IMR-90 (cell line): ENCODE measurements at regions not wholly inside any gene's neighbourhood (a gene's known extent, or its start where the extent isn't known, plus 50 kb on each side); places are given as distances from the start of the nearest gene placed in this dataset.

ENCODE experiments used
- ATAC-seq: fragments of 200-7000 bp; cut with Tn5 transposase; 2 replicates; pipeline ENCODE4 v1.9.1; 2020; ENCODE audit warnings: low read depth, mild to moderate bottlenecking, moderate library complexity
- BruUV-seq: library from RNA; stranded (reverse); fragments of 400-500 nt; replicated peaks from 2 replicates; lab custom pipeline; 2021; lab: Mats Ljungman, UMichigan
- CTCF ChIA-PET: fragments of 300-600 bp; formaldehyde crosslinking; extraction: SDS; loops from one replicate; lab custom pipeline; 2021; ENCODE audit warnings: antibody characterized with exemption; lab: Yijun Ruan, JAX
- POLR2A ChIA-PET: fragments of 300-600 bp; sonication (Branson Sonifier 250); formaldehyde crosslinking; loops from one replicate; lab custom pipeline; 2022; ENCODE audit warnings: antibody characterized with exemption; ENCODE audit not compliant: unreplicated experiment; lab: Charles Lee
- DNase-seq: peaks from one replicate; pipeline ENCODE4 v3.0.0; 2013
- H2AFZ ChIP-seq: replicated peaks from 2 replicates; pipeline ENCODE3; 2013; ENCODE audit warnings: low read length, mild to moderate bottlenecking; ENCODE audit not compliant: poor library complexity
- H2AK5ac ChIP-seq: 2 replicates; pipeline ENCODE4 v1.6.1; 2013; ENCODE audit warnings: low read depth, low read length, inconsistent platforms
- H2AK9ac ChIP-seq: replicated peaks from 2 replicates; pipeline ENCODE3; 2013; ENCODE audit warnings: mild to moderate bottlenecking, low read depth, low read length, moderate library complexity; ENCODE audit not compliant: poor library complexity
- H2BK120ac ChIP-seq: 2 replicates; pipeline ENCODE4 v1.6.1; 2013; ENCODE audit warnings: low read depth, low read length, inconsistent platforms
- H2BK15ac ChIP-seq: 3 replicates; pipeline ENCODE4 v1.6.1; 2013; ENCODE audit warnings: low read depth, low read length, inconsistent platforms
- H2BK20ac ChIP-seq: 2 replicates; pipeline ENCODE4 v1.6.1; 2013; ENCODE audit warnings: low read depth, mild to moderate bottlenecking, inconsistent platforms, low read length, moderate library complexity
- H2BK5ac ChIP-seq: 2 replicates; pipeline ENCODE4 v1.6.1; 2013; ENCODE audit warnings: mild to moderate bottlenecking, low read depth, low read length, inconsistent platforms; ENCODE audit not compliant: poor library complexity, severe bottlenecking
- H3K14ac ChIP-seq: replicated peaks from 2 replicates; pipeline ENCODE4 v1.6.1; 2013; ENCODE audit warnings: low read depth, low read length, inconsistent platforms
- H3K18ac ChIP-seq: 2 replicates; pipeline ENCODE4 v1.6.1; 2013; ENCODE audit warnings: low read depth, low read length, control low read depth
- H3K23ac ChIP-seq: 2 replicates; pipeline ENCODE4 v1.6.1; 2013; ENCODE audit warnings: low read depth, low read length, inconsistent platforms
- H3K27ac ChIP-seq: 2 replicates; pipeline ENCODE4 v1.5.1; 2013; ENCODE audit warnings: mild to moderate bottlenecking, control low read depth, low read length; ENCODE audit not compliant: insufficient read depth
- H3K27me3 ChIP-seq: 2 replicates; pipeline ENCODE4 v1.6.1; 2013; ENCODE audit warnings: low read length; ENCODE audit not compliant: control insufficient read depth, insufficient read depth
- H3K36me3 ChIP-seq: 2 replicates; pipeline ENCODE4 v1.6.1; 2013; ENCODE audit warnings: low read length, mixed read lengths; ENCODE audit not compliant: control insufficient read depth, insufficient read depth
- H3K4ac ChIP-seq: 2 replicates; pipeline ENCODE4 v1.6.1; 2013; ENCODE audit warnings: low read depth, low read length, inconsistent platforms
- H3K4me1 ChIP-seq: 2 replicates; pipeline ENCODE4 v1.6.1; 2013; ENCODE audit warnings: low read length, mixed read lengths; ENCODE audit not compliant: control insufficient read depth, insufficient read depth
- H3K4me2 ChIP-seq: 2 replicates; pipeline ENCODE4 v1.6.1; 2013; ENCODE audit warnings: low read depth, mild to moderate bottlenecking, control low read depth, low read length, moderate library complexity
- H3K4me3 ChIP-seq: 2 replicates; pipeline ENCODE4 v1.5.1; 2013; ENCODE audit warnings: low read depth, mild to moderate bottlenecking, control low read depth, low read length, moderate library complexity; ENCODE audit not compliant: insufficient read depth
- H3K56ac ChIP-seq: 2 replicates; pipeline ENCODE4 v1.6.1; 2013; ENCODE audit warnings: low read length, inconsistent platforms; ENCODE audit not compliant: insufficient read depth; ENCODE audit errors: extremely low read depth
- H3K79me1 ChIP-seq, 2 experiments: 2 replicates each; pipeline ENCODE4 v1.6.1; 2013; ENCODE audit warnings: low read length in 2 of 2, inconsistent platforms in 1 of 2, low read depth in 1 of 2
- H3K9ac ChIP-seq: 2 replicates; pipeline ENCODE4 v1.6.1; 2013; ENCODE audit warnings: low read depth, low read length, control low read depth
- H3K9me1 ChIP-seq: 2 replicates; pipeline ENCODE4 v1.6.1; 2013; ENCODE audit warnings: low read length, inconsistent platforms; ENCODE audit not compliant: insufficient read depth
- H3K9me3 ChIP-seq: 2 replicates; pipeline ENCODE4 v1.6.1; 2013; ENCODE audit warnings: low read length; ENCODE audit not compliant: control insufficient read depth, insufficient read depth
- H4K20me1 ChIP-seq: 2 replicates; pipeline ENCODE4 v1.6.1; 2013; ENCODE audit warnings: low read length, inconsistent platforms; ENCODE audit not compliant: insufficient read depth
- H4K5ac ChIP-seq: 2 replicates; pipeline ENCODE4 v1.6.1; 2013; ENCODE audit warnings: mild to moderate bottlenecking, low read depth, low read length, control low read depth
- H4K8ac ChIP-seq, 2 experiments: 2 replicates each; pipeline ENCODE4 v1.6.1; 2013; ENCODE audit warnings: low read depth in 2 of 2, low read length in 2 of 2, control low read depth in 1 of 2, inconsistent platforms in 1 of 2
- H4K91ac ChIP-seq: 2 replicates; pipeline ENCODE4 v1.6.1; 2013; ENCODE audit warnings: low read depth, low read length, inconsistent platforms; ENCODE audit not compliant: insufficient read depth
- CEBPB ChIP-seq: IDR thresholded peaks from 2 replicates; pipeline ENCODE4 v1.6.1; 2012; ENCODE audit warnings: low read depth, low read length, improper control_type of control experiment
- FOS ChIP-seq: fragments of 150-350 bp; IDR thresholded peaks from 2 replicates; pipeline ENCODE4 v1.6.1; 2016; ENCODE audit warnings: low read depth, low read length
- MAFK ChIP-seq: IDR thresholded peaks from 2 replicates; pipeline ENCODE4 v1.6.1; 2012; ENCODE audit warnings: low read depth, low read length, improper control_type of control experiment
- RAD21 ChIP-seq: IDR thresholded peaks from 2 replicates; pipeline ENCODE4 v1.6.1; 2012; ENCODE audit warnings: low read length, improper control_type of control experiment
- RCOR1 ChIP-seq: IDR thresholded peaks from 2 replicates; pipeline ENCODE4 v1.6.1; 2012; ENCODE audit warnings: mild to moderate bottlenecking, low read length, improper control_type of control experiment; ENCODE audit not compliant: insufficient replicate concordance
- RFX5 ChIP-seq: IDR thresholded peaks from 2 replicates; pipeline ENCODE4 v1.8.0; 2012; ENCODE audit warnings: low read depth, mild to moderate bottlenecking, low read length, moderate library complexity
- WGBS, 2 experiments: methylation state at CpG; one replicate each; pipeline versions ENCODE4 v1.1.5 to v1.1.7; 2013; ENCODE audit warnings: missing lambda C conversion rate in 2 of 2; ENCODE audit not compliant: insufficient read length in 1 of 2; ENCODE audit errors: extremely low coverage in 2 of 2; 5-methylcytosine and 5-hydroxymethylcytosine counted together
- dilution Hi-C: fragments of 300-500 bp; cut with HindIII; formaldehyde crosslinking; loops from one replicate; pipeline ENCODE4 v1.14.3; 2018; ENCODE audit warnings: low sequenced_read_pairs; ENCODE audit not compliant: unreplicated experiment
- in situ Hi-C: fragments of 300-500 bp; cut with MboI; formaldehyde crosslinking; loops from 3 replicates; pipeline ENCODE4 v1.14.3; 2019; ENCODE audit warnings: low sequenced_read_pairs, inconsistent platforms, mixed read lengths
- intact Hi-C: fragments of 100-400 bp; cut with micrococcal nuclease; formaldehyde crosslinking; loops from 2 replicates; pipeline ENCODE4 v1.10.0; 2022

DNA sequence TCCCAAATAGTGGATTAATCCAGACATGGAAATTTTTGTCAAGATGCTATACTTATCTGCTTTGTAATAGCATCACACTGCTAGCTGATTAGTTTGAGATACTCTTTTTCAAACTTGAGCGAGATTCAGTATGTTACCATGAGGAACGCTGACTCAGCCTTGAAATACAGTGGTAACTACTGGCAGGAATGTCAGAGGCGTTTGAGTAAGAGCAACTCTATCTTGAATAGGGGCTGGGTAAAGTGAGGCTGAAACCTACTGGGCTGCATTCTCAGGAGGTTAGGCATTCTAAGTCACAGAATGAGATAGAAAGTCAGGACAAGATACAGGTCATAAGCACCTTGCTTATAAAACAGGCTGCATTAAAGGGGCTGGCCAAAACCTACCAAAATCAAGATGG, 2519.6 kb downstream of the ARAP2 start:
- H3K9me1 ChIP-seq = no peaks in the 10 kb centered on the region
- H2BK20ac ChIP-seq = no peak overlapping the region
- H3K4me1 ChIP-seq = no peaks in the 10 kb centered on the region
- no peak overlapping the region for H2AFZ ChIP-seq
- no peak overlapping the region for H3K4me2 ChIP-seq
- H3K18ac ChIP-seq = no peak overlapping the region
- H2AK9ac ChIP-seq = no peak overlapping the region
- no peaks in the 10 kb centered on the region for H3K79me1 ChIP-seq
- no peak overlapping the region for H3K4ac ChIP-seq
- intact Hi-C loops = no loop called here
- no peak overlapping the region for H3K23ac ChIP-seq
- POLR2A ChIA-PET = no interaction called here
- H3K9ac ChIP-seq = no peak overlapping the region
- no peak overlapping the region for H3K27ac ChIP-seq
- dilution Hi-C loops = no loop called here
- no TSS peak for BruUV-seq
- H3K36me3 ChIP-seq = no peaks in the 10 kb centered on the region
- in situ Hi-C loops = no loop called here
- no peaks in the 10 kb centered on the region for H3K9me3 ChIP-seq
- H3K27me3 ChIP-seq = no peaks in the 10 kb centered on the region
- H4K8ac ChIP-seq = no peak overlapping the region
- no peak overlapping the region for H4K5ac ChIP-seq
- no peak overlapping the region for H3K56ac ChIP-seq
- no peak overlapping the region for H2BK120ac ChIP-seq
- H3K4me3 ChIP-seq = no peak overlapping the region
- H4K20me1 ChIP-seq = no peaks in the 10 kb centered on the region
- no peak overlapping the region for H2BK15ac ChIP-seq
- CTCF ChIA-PET = no interaction called here
- no peak overlapping the region for H4K91ac ChIP-seq
- TF ChIP-seq RCOR1 = no peak
- TF ChIP-seq MAFK = peak; percentile 52
- TF ChIP-seq RFX5 = no peak
- no peak for TF ChIP-seq RAD21
- no peak for TF ChIP-seq FOS
- TF ChIP-seq CEBPB = no peak
- H2BK5ac ChIP-seq = no peak overlapping the region
- no peak for ATAC-seq
- WGBS, 2 experiments = 61% methylated on average over 3 of the region's 3 CpGs; no CpG with 5 or more reads in 1 of the 2 experiments
- no peak overlapping the region for H3K14ac ChIP-seq
- H2AK5ac ChIP-seq = no peak overlapping the region
- DNase-seq = no peak
